ENCODE measurements at regions not wholly inside any gene's neighbourhood (a gene's known extent, or its start where the extent isn't known, plus 50 kb on each side); places are given as distances from the start of the nearest gene placed in this dataset.

DNA sequence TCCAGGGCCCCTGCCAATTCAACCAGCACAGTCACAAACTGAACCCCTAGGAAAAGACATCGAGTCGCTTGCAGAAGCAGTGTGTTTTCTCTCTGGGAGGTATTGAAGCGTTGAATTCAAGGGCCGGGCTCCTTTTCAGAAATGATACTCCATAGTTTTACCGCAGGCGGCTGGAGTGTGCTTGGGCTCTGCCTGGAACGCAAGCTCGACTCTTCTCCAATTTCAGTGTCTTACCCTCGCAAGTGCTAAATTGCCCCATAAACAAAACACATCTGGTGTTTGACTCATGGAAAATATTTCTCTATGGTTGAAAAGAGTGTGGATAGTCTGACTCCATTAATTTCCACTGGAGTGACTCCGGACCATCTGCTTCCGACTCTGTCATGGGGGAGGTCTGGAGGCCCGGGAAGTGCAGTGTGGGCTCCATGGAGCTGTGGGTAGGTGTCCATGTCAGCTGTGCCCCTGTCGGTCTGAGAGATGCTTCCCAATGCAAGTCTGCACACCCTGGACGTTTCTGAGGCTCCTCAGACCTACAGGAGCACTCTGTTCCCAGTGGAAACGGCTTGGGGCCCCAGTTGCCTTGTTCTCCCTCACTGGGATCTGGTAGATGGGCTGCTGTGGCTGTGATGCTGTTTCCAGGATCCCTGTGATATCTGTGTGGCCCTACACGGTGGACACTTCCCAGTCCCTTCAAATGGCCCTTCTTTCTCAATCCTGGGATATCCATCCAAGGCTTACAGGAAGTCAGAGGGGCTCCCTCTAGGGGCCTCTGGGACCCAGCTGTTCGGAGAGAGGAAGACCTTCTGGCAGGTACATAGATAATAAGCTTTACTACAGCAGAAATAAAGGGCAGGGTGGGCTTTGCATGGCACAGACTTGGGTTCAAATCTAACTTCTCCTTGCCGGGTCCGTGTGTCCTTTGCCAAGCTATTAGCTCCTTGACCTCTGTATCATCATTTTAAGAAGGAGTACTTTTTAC, 119.8 kb upstream of the CDH13 start:
- in situ Hi-C loops (cut with MboI; ENCODE audit: low pct_unique_long_range_greater_than_20kb, low sequenced_read_pairs): no loop called here
- no peak for DNase-seq

DNA sequence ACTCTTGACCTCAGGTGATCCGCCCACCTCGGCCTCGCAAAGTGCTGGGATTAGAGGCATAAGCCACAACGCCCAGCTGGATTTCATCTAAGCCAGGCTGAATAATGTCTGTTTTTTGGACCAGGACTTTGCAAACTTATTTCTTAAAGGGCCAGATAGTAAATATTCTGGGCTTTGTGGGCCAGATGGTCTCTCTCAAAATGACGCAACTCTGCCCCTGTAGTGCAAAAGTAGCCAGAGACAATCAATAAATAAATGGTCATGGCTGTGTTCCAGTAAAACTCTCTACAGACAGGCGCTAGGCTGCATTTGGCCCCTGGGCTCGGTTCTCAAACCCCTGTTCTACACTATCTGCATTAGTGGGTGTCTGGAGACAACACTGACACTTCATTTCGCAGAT, 121.9 kb upstream of the CDH13 start:
- in situ Hi-C loops (cut with MboI; ENCODE audit: low pct_unique_long_range_greater_than_20kb, low sequenced_read_pairs): no loop called here
- no peak for DNase-seq

DNA sequence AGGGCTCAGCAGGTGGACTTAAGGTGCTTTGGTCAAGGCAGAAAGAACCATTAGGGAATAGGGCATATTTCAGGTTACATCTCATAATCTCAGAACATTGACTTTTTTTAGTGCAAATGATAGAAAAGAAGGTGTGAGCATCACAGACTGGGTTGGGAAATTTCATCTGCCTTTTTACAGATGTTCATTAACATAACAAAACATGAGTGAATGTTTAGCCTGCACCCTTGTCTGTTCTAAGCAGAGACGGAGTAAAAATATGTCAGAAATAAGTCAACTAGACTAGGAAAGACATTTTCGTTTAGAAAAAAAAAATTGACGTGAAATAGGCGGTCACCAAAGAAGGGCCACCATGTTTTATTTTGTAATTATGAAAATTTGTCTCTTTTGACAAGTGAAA, 127.5 kb upstream of the CDH13 start:
- no peak for DNase-seq
- in situ Hi-C loops (cut with MboI; ENCODE audit: low pct_unique_long_range_greater_than_20kb, low sequenced_read_pairs): no loop called here

DNA sequence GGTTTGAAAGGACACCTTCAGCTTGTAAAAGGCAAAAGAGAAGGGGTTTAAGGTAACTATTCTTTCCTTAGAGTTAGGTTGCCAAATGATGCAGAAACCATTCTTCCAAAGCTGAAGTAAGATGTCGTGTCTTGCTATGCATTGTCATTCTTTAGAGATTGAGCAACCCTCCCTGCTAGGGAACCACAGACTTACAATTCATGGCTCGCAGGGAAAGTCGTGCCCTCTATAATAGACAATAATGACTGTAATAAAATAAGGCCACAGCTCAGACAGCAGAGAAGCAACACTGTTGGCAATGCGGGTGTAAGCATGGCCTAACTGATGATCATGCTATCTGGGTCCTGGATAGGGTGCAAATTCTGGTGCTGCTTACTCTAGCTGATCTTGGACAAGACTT, 129.6 kb upstream of the CDH13 start:
- DNase-seq: no peak
- in situ Hi-C loops (cut with MboI; ENCODE audit: low pct_unique_long_range_greater_than_20kb, low sequenced_read_pairs): no loop called here

DNA sequence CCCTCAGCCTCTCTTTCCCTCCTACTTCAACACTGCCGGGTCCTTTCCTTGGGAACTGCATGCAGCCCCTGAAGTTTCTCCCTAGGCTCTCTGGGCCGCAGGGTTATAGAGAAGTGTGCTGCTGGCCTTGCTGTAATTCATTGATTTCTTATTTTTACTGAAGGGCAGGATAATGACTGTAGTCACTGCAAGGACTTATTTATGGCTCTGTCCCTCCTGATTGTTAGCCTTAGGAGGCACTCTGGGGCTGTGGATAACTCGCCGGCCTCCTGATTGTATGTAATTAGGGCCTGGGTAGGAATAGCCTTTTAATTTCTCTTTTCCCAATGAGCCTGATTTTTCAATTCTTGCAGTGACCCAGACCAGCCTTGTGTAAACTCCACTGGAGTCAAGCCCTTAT, 138.3 kb upstream of the CDH13 start:
- in situ Hi-C loops (cut with MboI; ENCODE audit: low pct_unique_long_range_greater_than_20kb, low sequenced_read_pairs): no loop called here
- DNase-seq: no peak

DNA sequence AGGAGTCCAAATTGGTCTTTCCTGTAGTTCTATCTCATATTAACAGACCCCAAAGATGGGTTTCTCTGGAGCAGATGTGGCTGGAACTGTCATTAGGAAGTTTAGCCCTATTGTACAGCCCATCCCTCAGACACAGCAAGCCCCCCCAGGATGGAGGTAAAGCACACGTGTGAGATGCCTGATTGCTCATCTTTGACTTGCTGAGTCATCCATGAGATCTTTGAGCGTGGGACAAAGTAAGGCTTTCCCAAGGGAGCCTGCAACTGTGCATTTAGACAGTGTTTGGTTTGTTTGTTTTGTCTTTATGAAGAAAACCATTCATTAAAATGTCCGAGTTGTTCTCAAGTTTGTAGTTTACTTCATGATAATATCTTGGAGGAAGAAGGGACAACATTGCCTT, 145.3 kb upstream of the CDH13 start:
- DNase-seq: no peak
- in situ Hi-C loops (cut with MboI; ENCODE audit: low pct_unique_long_range_greater_than_20kb, low sequenced_read_pairs): no loop called here

DNA sequence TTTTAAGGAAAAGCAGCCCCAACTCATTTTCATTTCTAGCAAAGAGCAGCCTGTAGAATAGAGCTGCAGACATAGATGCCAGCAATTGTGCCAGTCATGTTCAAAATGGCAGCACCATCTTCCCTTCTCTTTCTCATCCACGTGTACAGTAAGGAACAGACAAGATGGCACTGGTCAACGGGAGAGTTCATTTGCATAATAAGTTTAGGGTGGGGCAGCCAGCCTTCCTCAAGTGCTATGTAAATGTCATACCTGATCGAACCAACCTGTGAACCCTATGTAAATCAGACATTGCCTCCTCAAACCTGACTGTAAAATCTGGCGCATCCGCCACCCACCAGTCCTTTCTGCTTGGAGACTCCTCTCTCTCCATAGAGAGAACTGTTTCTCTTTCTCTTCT, 150.0 kb upstream of the CDH13 start:
- no peak for DNase-seq
- in situ Hi-C loops (cut with MboI; ENCODE audit: low pct_unique_long_range_greater_than_20kb, low sequenced_read_pairs): no loop called here

DNA sequence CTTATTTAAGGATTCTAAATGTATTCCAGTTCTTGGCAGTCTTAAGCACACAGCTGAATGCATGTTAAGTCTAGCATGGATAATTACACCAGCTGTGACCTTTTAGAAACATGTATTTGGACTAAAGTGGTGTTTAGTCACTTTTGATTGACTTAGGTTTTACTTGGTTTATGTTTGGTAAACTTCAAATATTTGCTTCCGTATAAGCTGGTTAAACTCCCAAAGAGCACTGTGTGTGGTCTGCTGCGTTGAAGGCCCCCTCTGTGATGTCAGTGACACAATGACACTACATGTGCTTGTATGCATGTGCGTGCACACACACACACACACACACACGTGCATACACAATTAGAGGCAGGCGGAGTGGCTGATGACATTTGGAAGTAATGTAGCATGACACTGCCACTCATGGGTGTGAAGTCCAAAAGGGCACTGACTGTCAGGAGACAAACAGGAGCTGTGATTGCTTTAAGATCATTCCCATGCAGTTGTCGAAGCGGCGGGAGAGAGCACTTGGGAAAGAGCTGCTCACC, 156.1 kb upstream of the CDH13 start:
- in situ Hi-C loops (cut with MboI; ENCODE audit: low pct_unique_long_range_greater_than_20kb, low sequenced_read_pairs): no loop called here
- no peak for DNase-seq

DNA sequence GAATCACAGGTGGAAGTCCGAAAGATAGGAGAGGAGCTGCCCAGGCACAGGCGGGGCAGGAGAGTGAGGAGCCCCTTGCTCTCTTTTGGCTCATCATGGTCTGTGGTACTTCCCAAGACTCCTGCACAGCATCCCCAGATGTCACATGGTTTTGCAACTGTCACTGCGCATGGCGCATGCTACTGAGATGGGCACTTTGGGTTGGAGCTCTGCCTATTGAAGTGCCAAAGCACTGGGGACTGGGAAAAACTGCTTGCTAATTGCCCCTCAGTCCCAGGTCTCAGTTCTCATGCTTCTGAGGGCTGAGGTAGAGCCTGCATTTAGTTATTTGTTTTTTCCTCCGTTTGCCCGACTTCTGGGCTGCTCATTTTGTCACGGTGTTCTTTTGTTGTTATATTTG, 156.8 kb upstream of the CDH13 start:
- no peak for DNase-seq
- in situ Hi-C loops (cut with MboI; ENCODE audit: low pct_unique_long_range_greater_than_20kb, low sequenced_read_pairs): no loop called here

DNA sequence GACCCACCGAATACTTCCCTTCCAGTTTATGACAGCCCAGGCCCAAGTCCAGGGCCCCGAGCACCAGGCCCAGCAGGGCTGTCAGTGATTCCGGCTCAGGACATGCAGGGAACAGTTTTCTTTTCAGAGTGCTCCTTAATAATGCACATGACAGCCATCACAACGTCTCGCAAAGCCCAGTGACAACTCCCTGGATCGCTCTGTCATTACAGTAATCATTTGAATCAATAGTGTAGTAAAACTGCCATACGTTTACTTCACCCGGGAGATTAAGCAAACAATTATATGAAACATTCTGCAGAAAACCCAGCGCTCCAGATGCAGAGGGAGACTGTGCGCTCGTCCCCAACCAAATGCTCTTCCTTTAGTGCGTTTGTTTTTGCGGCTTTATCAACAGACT, 162.6 kb upstream of the CDH13 start:
- in situ Hi-C loops (cut with MboI; ENCODE audit: low pct_unique_long_range_greater_than_20kb, low sequenced_read_pairs): no loop called here
- no peak for DNase-seq

DNA sequence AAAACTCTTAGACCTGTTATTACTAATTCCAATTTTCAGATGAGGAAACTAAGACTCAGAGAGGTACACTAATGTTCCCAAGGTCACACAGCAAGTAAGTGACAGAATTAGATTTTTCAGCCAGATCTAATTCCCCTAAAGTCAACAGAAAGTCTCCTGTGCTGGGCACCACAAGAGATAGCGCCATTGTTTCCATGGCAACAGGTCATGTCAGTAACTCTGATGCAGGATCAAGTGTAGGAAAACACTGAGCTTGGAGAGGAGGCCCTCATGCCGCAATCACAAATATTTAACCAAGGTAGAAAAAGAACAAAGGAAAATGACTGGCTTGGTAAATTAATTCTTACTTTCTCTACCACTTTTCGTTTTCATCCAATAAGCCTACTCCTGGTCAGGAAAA, 166.0 kb upstream of the CDH13 start:
- DNase-seq: no peak
- in situ Hi-C loops (cut with MboI; ENCODE audit: low pct_unique_long_range_greater_than_20kb, low sequenced_read_pairs): no loop called here

DNA sequence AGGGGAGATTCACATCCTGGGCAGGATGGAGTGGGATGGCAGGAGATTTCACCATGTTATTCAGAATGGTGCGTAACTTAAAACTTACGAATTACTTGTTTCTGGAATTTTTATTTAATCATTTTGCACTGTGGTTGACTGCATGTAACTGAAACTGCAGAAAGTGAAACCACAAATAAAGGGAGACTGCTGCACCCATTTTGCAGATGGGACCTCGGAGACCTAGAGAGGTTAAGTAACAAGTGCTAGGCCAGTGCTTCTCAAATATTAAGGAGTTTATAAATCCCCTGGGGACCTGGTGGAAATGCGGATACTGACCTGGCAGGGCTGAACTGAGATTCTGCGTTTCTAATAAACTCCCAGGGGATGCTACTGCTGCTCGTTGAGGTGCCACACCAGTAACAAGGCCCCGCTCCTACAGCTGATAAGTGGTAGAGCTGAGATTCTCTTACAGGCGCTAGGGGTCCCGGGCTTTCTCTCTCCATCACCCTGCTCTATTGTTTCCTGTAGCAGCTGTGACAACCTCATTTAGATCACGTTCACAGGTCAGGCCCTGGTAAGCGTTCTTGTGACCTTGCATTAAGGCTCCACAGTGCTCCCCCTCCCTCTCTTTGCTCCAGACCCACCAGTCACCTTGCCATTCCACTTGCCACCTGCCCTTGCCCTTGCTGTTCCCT, 167.1 kb upstream of the CDH13 start:
- in situ Hi-C loops (cut with MboI; ENCODE audit: low pct_unique_long_range_greater_than_20kb, low sequenced_read_pairs): no loop called here
- no peak for DNase-seq

DNA sequence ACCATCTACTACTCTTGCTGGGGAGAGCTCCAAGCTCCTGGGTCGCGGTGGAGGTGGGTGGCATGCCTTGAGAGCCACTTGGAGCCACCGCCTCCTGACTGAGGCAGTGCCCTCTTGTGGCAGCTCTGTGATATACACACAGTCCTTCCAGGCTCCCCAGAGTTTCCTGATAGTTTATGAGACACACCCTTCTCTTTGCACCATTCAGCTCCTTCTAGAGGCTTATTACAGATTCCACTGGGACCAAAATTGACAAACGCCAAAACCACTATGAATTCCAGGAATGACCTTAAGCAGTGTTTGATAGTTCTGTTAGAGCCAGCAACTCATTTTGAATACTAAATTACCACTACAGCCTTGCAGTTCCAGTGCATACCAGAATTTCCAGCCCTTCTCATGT, 170.1 kb upstream of the CDH13 start:
- peak; percentile 52 for DNase-seq
- in situ Hi-C loops (cut with MboI; ENCODE audit: low pct_unique_long_range_greater_than_20kb, low sequenced_read_pairs): no loop called here

DNA sequence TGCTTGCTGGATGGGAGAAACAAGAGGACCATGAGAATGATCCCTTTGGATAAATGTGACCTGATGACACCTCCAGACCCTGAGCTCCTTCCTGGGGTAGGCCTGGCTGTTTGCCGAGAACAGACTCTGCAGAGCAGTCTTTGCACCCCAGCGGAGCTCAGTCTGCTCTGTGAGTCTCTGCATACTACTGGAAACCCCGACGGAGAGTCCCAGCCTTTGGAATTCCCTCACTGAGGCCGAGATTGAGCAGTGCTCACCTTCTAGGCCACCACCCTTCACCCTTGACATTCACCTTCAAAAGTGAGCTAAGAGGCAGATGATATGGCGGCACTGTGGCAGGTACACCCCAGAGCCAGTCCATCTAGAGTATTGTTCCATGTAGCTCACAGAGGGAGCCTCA, 172.2 kb upstream of the CDH13 start:
- DNase-seq: no peak
- in situ Hi-C loops (cut with MboI; ENCODE audit: low pct_unique_long_range_greater_than_20kb, low sequenced_read_pairs): no loop called here

DNA sequence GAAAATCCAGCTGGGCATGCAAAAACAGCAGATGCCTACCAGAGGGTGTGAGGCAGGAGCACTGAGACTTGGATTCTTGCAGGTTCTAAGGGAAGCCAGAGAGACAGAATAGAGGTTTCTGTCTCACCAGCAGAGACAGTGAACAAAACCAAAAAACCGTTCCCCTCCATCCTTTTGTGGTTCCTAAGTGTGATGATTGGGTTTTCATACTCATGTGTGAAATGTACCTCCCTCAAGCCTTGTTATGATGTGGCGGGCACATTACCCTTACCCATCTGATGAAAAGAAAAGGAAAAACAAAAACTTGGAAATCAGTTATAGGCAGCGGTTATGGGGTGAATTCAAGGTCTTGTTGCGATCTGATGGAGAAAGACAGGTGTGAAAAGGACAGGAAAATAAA, 172.6 kb upstream of the CDH13 start:
- in situ Hi-C loops (cut with MboI; ENCODE audit: low pct_unique_long_range_greater_than_20kb, low sequenced_read_pairs): no loop called here
- no peak for DNase-seq

DNA sequence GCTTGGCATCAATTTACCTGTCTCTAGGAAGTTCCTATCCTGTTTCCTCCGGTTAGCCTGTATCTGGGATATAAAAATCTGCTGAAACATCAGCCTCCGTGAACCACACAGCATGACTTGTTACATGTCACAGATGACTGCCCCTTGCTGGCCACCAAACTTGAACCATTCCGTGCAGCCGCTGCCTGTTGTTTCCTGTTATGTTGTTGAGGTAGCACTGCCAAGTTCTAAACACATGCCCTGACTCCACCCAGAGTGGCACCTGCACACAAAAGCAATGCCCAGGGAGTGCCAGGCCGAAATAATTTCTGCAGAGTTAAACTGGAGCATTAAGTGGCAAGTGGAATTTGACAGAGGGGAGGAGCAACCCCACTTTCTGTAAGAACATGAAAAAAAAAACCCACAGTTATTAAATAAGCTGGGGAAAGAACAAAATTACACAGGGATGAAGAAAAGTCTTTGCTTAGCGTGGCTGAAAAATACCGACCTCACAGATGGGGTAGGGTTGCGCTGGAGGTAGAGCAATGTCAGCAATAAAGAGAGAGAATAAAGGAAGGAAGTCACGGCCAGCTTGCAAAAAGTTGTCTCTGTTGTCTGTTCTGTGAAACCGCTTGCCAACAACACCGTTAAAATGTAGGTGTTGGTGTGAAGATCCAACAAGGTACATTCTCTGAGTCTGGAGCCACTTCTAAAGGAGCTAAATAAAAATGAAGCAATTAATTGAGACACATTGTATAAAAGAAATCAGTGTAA, 174.6 kb upstream of the CDH13 start:
- no peak for DNase-seq
- in situ Hi-C loops (cut with MboI; ENCODE audit: low pct_unique_long_range_greater_than_20kb, low sequenced_read_pairs): no loop called here

DNA sequence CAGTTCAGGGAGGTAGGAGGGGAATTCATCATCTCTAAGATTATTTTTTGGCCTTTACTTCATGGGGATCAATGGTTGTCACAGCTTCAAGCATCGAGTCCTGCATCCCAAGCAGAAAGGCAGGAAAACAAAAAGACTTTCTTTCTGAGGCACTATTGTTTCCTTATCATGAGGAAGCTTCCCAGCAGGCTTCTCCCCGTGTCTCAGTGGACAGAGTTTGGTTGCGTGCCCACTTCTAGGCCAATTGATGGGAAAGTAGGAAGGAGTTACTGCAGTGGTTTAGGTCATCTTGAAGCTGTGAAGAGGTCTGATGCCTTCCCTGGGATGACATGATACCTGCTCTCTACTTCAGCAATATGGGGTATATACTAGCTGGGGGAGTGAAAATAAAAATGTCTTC, 175.3 kb upstream of the CDH13 start:
- no peak for DNase-seq
- in situ Hi-C loops (cut with MboI; ENCODE audit: low pct_unique_long_range_greater_than_20kb, low sequenced_read_pairs): no loop called here

DNA sequence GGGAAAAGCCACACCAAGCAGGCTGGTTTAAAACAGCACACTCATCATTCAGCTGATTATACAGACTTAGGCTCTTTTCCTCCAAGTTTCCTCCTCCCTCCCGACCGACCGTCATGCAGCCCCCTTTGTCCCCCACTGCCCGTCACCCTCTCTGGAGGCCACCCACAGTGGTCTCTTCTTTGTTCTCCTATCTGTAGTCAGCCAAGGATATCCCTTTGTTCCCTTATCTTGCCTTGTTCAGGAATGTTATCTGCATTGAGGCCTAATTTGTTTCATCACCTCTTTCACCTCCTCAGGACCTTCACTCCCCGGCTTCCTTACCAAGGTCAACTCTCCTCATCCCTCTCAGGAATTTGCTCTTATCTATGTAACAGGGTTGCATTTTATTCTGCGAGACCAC, 186.4 kb upstream of the CDH13 start:
- DNase-seq: no peak
- in situ Hi-C loops (cut with MboI; ENCODE audit: low pct_unique_long_range_greater_than_20kb, low sequenced_read_pairs): no loop called here

DNA sequence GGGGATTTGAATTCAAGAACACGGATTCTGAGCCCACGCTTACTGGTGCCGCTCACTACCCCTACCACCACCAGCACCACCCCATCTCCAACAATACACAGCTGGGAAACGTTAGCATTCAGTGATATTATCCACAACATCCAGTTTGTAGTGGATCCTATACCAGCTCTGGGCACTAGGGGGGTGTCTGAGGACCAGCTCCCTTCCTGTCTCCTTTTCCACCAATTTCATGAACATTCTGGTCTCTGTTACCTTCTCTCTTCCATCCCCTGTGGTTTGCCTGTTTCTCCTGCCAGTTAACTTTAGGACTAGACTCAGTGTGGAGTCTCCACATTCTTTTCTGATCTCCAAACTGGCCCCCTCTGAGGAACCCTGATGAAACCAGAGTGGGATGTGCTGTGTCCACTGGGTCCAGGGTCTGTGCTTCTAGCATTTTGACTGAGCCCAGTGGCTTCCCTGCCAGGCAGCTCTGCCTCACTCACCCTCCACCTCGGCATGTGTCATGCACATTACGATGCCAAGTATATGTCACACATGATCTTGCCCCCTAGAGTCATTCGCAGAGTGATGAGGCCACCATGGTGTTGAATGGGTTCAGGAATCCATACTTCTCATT, 187.0 kb upstream of the CDH13 start:
- DNase-seq: peak; percentile 7
- in situ Hi-C loops (cut with MboI; ENCODE audit: low pct_unique_long_range_greater_than_20kb, low sequenced_read_pairs): no loop called here

Measured in KBM-7 (cell line).